ENCODE measurements at regions not wholly inside any gene's neighbourhood (a gene's known extent, or its start where the extent isn't known, plus 50 kb on each side); places are given as distances from the start of the nearest gene placed in this dataset.

DNA sequence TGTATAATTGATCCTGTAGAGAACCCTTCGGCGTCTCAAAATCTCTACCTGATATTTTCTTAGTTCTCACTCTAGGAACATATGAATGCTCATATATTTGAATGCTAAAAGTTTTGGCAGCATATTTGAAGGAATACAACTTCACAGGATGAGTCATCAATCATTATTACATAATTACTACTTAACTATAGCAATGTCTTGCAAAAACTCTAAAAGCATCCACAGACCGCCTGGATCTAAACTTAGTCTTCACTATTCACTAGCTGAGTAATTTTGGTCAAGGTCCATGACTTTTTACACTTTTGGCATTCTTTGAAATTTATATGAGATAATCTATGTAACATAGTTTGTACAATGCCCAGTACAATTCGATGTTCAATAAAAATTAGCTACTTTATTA, 194.7 kb downstream of the DTHD1 start:
- H3K9me3 ChIP-seq: no peaks in the 10 kb centered on the region
- DNase-seq (ENCODE audit: low read depth in 1 of 2, low spot score in 1 of 2) (no peak), ATAC-seq (no peak), FAIRE-seq (no peak)
- H3K4me3 ChIP-seq: no peak overlapping the region
- WGBS (ENCODE audit: missing lambda C conversion rate): 5% methylated on average over 4 of the region's 4 CpGs
- H3K4me2 ChIP-seq: no peak overlapping the region
- ChIA-PET POLR2A (no interaction called here), CTCF (no interaction called here)
- H3K4me1 ChIP-seq: no peaks in the 10 kb centered on the region
- no peak overlapping the region for H3K27ac ChIP-seq
- TF ChIP-seq FOSL2 (IDR thresholded peaks at IDR 0.05) (no peak), FOSL2 (CRISPR knock-in tag; IDR thresholded peaks at IDR 0.05) (peak; percentile 53; the same call in 1 of the 2 replicates), JUNB (IDR thresholded peaks at IDR 0.05) (no peak)

DNA sequence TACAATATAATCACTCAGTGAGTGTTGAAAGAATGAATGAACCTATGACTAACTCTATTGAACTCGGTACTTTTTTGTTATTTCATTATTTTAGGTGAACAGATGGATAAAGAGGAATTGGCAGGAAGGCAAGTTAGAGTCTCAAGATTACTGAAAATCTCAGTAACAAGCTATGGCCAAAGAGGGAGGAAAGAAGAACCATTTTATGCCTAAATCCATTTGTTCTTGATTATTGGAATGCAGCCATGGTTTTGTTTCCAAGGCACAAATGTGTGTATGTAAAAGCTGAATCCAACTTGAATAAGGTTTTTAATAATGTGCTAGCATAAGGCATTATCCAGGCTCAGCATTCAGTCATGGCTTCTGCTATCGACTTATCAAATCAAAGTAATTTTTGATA, 196.4 kb downstream of the DTHD1 start:
- DNase-seq (ENCODE audit: low read depth in 1 of 2, low spot score in 1 of 2) (no peak), FAIRE-seq (no peak), ATAC-seq (no peak)
- Histone ChIP-seq H3K4me2 (no peak overlapping the region), H3K9me3 (no peaks in the 10 kb centered on the region), H3K4me3 (no peak overlapping the region), H3K4me1 (no peaks in the 10 kb centered on the region), H3K27ac (no peak overlapping the region)
- 4% methylated on average over 2 of the region's 2 CpGs for WGBS (ENCODE audit: missing lambda C conversion rate)
- CTCF ChIA-PET: no interaction called here
- TF ChIP-seq GATA3 (IDR thresholded peaks at IDR 0.05; ENCODE audit: borderline replicate concordance) (no peak), HEYL (CRISPR knock-in tag; IDR thresholded peaks at IDR 0.05) (no peak)
- POLR2A ChIA-PET: no interaction called here

DNA sequence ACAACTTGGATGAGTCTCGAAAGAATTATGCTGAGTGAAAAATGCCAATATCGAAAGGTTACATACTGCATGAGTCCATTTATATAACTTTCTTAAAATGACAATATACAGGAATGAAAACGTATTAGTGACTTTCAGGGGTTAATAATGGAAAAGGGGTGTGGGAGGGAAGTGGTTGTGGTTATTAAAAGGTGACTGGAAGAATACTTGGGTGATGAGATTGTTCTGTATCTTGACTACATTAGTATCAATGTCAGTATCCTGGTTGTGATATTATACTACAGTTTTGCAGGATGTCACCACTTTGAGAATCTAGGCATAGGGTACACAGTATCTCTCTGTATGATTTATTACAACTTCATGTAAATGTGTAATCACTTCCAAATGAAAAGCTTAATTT, 204.5 kb downstream of the DTHD1 start:
- ATAC-seq: no peak
- Histone ChIP-seq H3K4me3 (no peak overlapping the region), H3K27ac (no peak overlapping the region), H3K4me1 (no peaks in the 10 kb centered on the region), H3K9me3 (no peaks in the 10 kb centered on the region), H3K4me2 (no peak overlapping the region)
- DNase-seq (ENCODE audit: low read depth in 1 of 2, low spot score in 1 of 2): no peak
- POLR2A ChIA-PET: no interaction called here
- CTCF ChIA-PET: no interaction called here
- no peak for FAIRE-seq
- WGBS (ENCODE audit: missing lambda C conversion rate): 11% methylated on average over 3 of the region's 3 CpGs
- TF ChIP-seq, protein P1, sequence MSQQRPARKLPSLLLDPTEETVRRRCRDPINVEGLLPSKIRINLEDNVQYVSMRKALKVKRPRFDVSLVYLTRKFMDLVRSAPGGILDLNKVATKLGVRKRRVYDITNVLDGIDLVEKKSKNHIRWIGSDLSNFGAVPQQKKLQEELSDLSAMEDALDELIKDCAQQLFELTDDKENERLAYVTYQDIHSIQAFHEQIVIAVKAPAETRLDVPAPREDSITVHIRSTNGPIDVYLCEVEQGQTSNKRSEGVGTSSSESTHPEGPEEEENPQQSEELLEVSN (IDR thresholded peaks at IDR 0.05; ENCODE audit: borderline replicate concordance, low read depth): no peak
- TF ChIP-seq MAZ (IDR thresholded peaks at IDR 0.05; ENCODE audit: borderline replicate concordance, low read depth, low read length) (no peak), FOSL2 (IDR thresholded peaks at IDR 0.05) (no peak), FOSL2 (CRISPR knock-in tag; IDR thresholded peaks at IDR 0.05) (no peak), ZSCAN20 (CRISPR knock-in tag; IDR thresholded peaks at IDR 0.05) (no peak), RFX5 (IDR thresholded peaks at IDR 0.05) (no peak)
- TF ChIP-seq, protein P2, sequence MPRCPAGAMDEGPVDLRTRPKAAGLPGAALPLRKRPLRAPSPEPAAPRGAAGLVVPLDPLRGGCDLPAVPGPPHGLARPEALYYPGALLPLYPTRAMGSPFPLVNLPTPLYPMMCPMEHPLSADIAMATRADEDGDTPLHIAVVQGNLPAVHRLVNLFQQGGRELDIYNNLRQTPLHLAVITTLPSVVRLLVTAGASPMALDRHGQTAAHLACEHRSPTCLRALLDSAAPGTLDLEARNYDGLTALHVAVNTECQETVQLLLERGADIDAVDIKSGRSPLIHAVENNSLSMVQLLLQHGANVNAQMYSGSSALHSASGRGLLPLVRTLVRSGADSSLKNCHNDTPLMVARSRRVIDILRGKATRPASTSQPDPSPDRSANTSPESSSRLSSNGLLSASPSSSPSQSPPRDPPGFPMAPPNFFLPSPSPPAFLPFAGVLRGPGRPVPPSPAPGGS (IDR thresholded peaks at IDR 0.05): no peak
- TF ChIP-seq, protein P3, sequence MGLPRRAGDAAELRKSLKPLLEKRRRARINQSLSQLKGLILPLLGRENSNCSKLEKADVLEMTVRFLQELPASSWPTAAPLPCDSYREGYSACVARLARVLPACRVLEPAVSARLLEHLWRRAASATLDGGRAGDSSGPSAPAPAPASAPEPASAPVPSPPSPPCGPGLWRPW (IDR thresholded peaks at IDR 0.05): no peak
- TF ChIP-seq, protein P4, sequence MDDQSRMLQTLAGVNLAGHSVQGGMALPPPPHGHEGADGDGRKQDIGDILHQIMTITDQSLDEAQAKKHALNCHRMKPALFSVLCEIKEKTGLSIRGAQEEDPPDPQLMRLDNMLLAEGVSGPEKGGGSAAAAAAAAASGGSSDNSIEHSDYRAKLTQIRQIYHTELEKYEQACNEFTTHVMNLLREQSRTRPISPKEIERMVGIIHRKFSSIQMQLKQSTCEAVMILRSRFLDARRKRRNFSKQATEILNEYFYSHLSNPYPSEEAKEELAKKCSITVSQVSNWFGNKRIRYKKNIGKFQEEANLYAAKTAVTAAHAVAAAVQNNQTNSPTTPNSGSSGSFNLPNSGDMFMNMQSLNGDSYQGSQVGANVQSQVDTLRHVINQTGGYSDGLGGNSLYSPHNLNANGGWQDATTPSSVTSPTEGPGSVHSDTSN (IDR thresholded peaks at IDR 0.05): no peak

DNA sequence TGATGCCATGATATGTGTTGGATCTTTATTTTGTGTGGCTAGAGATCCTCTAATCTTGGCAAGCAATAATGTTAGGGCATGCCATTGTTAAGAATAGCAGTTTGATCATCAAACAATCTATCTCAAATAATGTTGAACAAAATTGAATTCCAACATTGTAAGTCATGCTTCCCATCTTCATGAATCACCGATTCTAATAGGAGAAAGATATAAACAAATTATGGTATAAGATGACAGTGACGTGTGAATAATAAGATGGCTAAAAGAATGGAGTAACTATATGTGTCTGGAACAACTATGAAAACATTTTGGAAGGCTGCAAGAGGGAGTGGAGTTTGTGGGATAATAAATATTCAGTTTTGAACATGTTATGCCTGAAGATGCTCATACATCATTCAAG, 208.4 kb downstream of the DTHD1 start:
- WGBS (ENCODE audit: missing lambda C conversion rate): 2% methylated on average over 2 of the region's 2 CpGs
- DNase-seq (ENCODE audit: low read depth in 1 of 2, low spot score in 1 of 2) (no peak), ATAC-seq (no peak), FAIRE-seq (no peak)
- no peak overlapping the region for H3K27ac ChIP-seq
- H3K4me1 ChIP-seq: no peaks in the 10 kb centered on the region
- H3K4me3 ChIP-seq: no peak overlapping the region
- ChIA-PET POLR2A (no interaction called here), CTCF (no interaction called here)
- H3K9me3 ChIP-seq: no peaks in the 10 kb centered on the region
- no peak overlapping the region for H3K4me2 ChIP-seq
- TF ChIP-seq ZC3H11A (IDR thresholded peaks at IDR 0.05) (no peak), HOXA7 (CRISPR knock-in tag; IDR thresholded peaks at IDR 0.05) (no peak), MAZ (IDR thresholded peaks at IDR 0.05; ENCODE audit: borderline replicate concordance, low read depth, low read length) (no peak), KDM1A (IDR thresholded peaks at IDR 0.05; ENCODE audit: low read depth) (no peak), FOXS1 (CRISPR knock-in tag; IDR thresholded peaks at IDR 0.05) (no peak), ZSCAN20 (CRISPR knock-in tag; IDR thresholded peaks at IDR 0.05) (no peak), NR3C1 (IDR thresholded peaks at IDR 0.05) (no peak), EP300 (IDR thresholded peaks at IDR 0.05) (no peak), FOSB (CRISPR knock-in tag; IDR thresholded peaks at IDR 0.05) (no peak), RFX5 (IDR thresholded peaks at IDR 0.05) (no peak)
- TF ChIP-seq, protein P1 (IDR thresholded peaks at IDR 0.05; ENCODE audit: borderline replicate concordance, low read depth): no peak
- TF ChIP-seq, protein P5, sequence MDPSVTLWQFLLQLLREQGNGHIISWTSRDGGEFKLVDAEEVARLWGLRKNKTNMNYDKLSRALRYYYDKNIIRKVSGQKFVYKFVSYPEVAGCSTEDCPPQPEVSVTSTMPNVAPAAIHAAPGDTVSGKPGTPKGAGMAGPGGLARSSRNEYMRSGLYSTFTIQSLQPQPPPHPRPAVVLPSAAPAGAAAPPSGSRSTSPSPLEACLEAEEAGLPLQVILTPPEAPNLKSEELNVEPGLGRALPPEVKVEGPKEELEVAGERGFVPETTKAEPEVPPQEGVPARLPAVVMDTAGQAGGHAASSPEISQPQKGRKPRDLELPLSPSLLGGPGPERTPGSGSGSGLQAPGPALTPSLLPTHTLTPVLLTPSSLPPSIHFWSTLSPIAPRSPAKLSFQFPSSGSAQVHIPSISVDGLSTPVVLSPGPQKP (IDR thresholded peaks at IDR 0.05; ENCODE audit: low read depth, low read length): no peak
- TF ChIP-seq, protein P6, sequence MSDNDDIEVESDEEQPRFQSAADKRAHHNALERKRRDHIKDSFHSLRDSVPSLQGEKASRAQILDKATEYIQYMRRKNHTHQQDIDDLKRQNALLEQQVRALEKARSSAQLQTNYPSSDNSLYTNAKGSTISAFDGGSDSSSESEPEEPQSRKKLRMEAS (IDR thresholded peaks at IDR 0.05): no peak
- TF ChIP-seq, protein P7, sequence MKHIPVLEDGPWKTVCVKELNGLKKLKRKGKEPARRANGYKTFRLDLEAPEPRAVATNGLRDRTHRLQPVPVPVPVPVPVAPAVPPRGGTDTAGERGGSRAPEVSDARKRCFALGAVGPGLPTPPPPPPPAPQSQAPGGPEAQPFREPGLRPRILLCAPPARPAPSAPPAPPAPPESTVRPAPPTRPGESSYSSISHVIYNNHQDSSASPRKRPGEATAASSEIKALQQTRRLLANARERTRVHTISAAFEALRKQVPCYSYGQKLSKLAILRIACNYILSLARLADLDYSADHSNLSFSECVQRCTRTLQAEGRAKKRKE (CRISPR knock-in tag; IDR thresholded peaks at IDR 0.05; ENCODE audit: low read depth): no peak
